ENCODE measurements at regions not wholly inside any gene's neighbourhood (a gene's known extent, or its start where the extent isn't known, plus 50 kb on each side); places are given as distances from the start of the nearest gene placed in this dataset.
"Not testable (repeated sequence)": the region's sequence is repeated elsewhere in the genome, so short reads cannot be mapped to it uniquely, and the experiment has no call there.

GRCh38 chr22:49721211-49721763 lies 106.4 kb downstream of the BRD1 start:
- FAIRE-seq: no peak

GRCh38 chr22:49720279-49720959 lies 107.3 kb downstream of the BRD1 start:
- no peak for FAIRE-seq

GRCh38 chr22:49719046-49719445 lies 108.6 kb downstream of the BRD1 start:
- no peak for FAIRE-seq

- no peak for FAIRE-seq
Observed at GRCh38 chr22:49718396-49718795, 109.3 kb downstream of the BRD1 start.

- no peak for FAIRE-seq
Observed at GRCh38 chr22:49717322-49717919, 110.3 kb downstream of the BRD1 start.

- no peak for FAIRE-seq
Observed at GRCh38 chr22:49716441-49716840, 111.2 kb downstream of the BRD1 start.

- no peak for FAIRE-seq
Observed at GRCh38 chr22:49715450-49715849, 112.2 kb downstream of the BRD1 start.

GRCh38 chr22:49713003-49713402 lies 114.7 kb downstream of the BRD1 start:
- no peak for FAIRE-seq

- FAIRE-seq: no peak
Observed at GRCh38 chr22:49712195-49712791, 115.4 kb downstream of the BRD1 start.

- no peak for FAIRE-seq
Observed at GRCh38 chr22:49710746-49711145, 116.9 kb downstream of the BRD1 start.

GRCh38 chr22:49709464-49709863 lies 118.2 kb downstream of the BRD1 start:
- FAIRE-seq: no peak

GRCh38 chr22:49705972-49706352 lies 121.7 kb downstream of the BRD1 start:
- no peak for FAIRE-seq

- no peak for FAIRE-seq
Observed at GRCh38 chr22:49705216-49705971, 122.3 kb downstream of the BRD1 start.

GRCh38 chr22:49704345-49705215 lies 123.1 kb downstream of the BRD1 start:
- no peak for FAIRE-seq

GRCh38 chr22:49703990-49704344 lies 123.7 kb downstream of the BRD1 start:
- no peak for FAIRE-seq

GRCh38 chr22:49703505-49703904 lies 124.2 kb downstream of the BRD1 start:
- no peak for FAIRE-seq

GRCh38 chr22:49702068-49702397 lies 125.6 kb downstream of the BRD1 start:
- FAIRE-seq: no peak

- FAIRE-seq: no peak
Observed at GRCh38 chr22:49701380-49702067, 126.1 kb downstream of the BRD1 start.

GRCh38 chr22:49699928-49700498 lies 127.7 kb downstream of the BRD1 start:
- FAIRE-seq: no peak

GRCh38 chr22:49699476-49699875 lies 128.2 kb downstream of the BRD1 start:
- FAIRE-seq: no peak

- FAIRE-seq: not testable (repeated sequence)
Observed at GRCh38 chr22:49698616-49699015, 129.1 kb downstream of the BRD1 start.

- FAIRE-seq: no peak
Observed at GRCh38 chr22:49697047-49697446, 130.6 kb downstream of the BRD1 start.
